K562 (cell line): ENCODE measurements at regions not wholly inside any gene's neighbourhood (a gene's known extent, or its start where the extent isn't known, plus 50 kb on each side); places are given as distances from the start of the nearest gene placed in this dataset.

ENCODE experiments used
- ATAC-seq: fragments of 200-7000 bp; cut with Tn5 transposase; 3 replicates; pipeline ENCODE4 v1.9.1; 2020; ENCODE audit warnings: moderate library complexity
- BruUV-seq: library from RNA; stranded (reverse); fragments of 400-500 nt; replicated peaks from 2 replicates; lab custom pipeline; 2021; lab: Mats Ljungman, UMichigan
- CTCF ChIA-PET: fragments of 300-600 bp; formaldehyde crosslinking; extraction: SDS; loops from one replicate; lab custom pipeline; 2021; ENCODE audit warnings: low intra/inter-chr PET ratio; lab: Yijun Ruan, JAX
- POLR2A ChIA-PET: fragments of 300-600, 350-650 bp; sonication (Branson Sonifier 250); formaldehyde crosslinking; extraction: SDS; loops from one replicate; lab custom pipeline; 2021; ENCODE audit warnings: antibody characterized with exemption, inconsistent platforms; lab: Yijun Ruan, JAX
- DNase-seq, 4 experiments: peaks; one replicate each; pipeline versions ENCODE4 v3.0.0 to v3.0.0-alpha.2; 2011 to 2018; ENCODE audit warnings: low spot score in 3 of 4, mixed read lengths in 3 of 4; ENCODE audit errors: extremely low read depth in 1 of 4
- FAIRE-seq: peaks from 2 replicates; lab custom pipeline; 2011; peaks lifted over from hg19 to GRCh38; lab: Jason Lieb, UNC
- H2AFZ ChIP-seq: 2 replicates; pipeline ENCODE4 v1.6.0; 2011; ENCODE audit warnings: low read depth, low read length, control low read depth, inconsistent platforms
- H3K27ac ChIP-seq: fragments of 200-600 bp; 3 replicates; pipeline ENCODE4 v1.8.0; 2011; ENCODE audit warnings: low read depth, mild to moderate bottlenecking, control low read depth, inconsistent platforms, low read length, moderate library complexity, mixed read lengths; ENCODE audit errors: extremely low read depth
- H3K27me3 ChIP-seq, 2 experiments: fragments of 300-600 bp in 1 of 2; 2 replicates in 1 of 2; 3 replicates in 1 of 2; pipeline versions ENCODE4 v1.6.0 to v1.8.0; 2011; ENCODE audit warnings: inconsistent platforms in 2 of 2, low read length in 2 of 2, mild to moderate bottlenecking in 1 of 2, mixed read lengths in 1 of 2, moderate library complexity in 1 of 2; ENCODE audit not compliant: control insufficient read depth in 2 of 2, insufficient read depth in 2 of 2
- H3K36me3 ChIP-seq: fragments of 300-600 bp; 3 replicates; pipeline ENCODE4 v1.8.0; 2011; ENCODE audit warnings: mild to moderate bottlenecking, low read length, inconsistent platforms; ENCODE audit not compliant: control insufficient read depth, insufficient read depth
- H3K4me1 ChIP-seq, 2 experiments: fragments of 200-600 bp in 1 of 2; replicated peaks in 1 of 2; 2 replicates in 1 of 2; 3 replicates in 1 of 2; pipeline versions ENCODE4 v1.5.1 to v1.8.0; 2011; ENCODE audit warnings: inconsistent platforms in 2 of 2, low read length in 2 of 2, mild to moderate bottlenecking in 1 of 2, mixed read lengths in 1 of 2, moderate library complexity in 1 of 2; ENCODE audit not compliant: control insufficient read depth in 2 of 2, insufficient read depth in 2 of 2
- H3K4me2 ChIP-seq: 2 replicates; pipeline ENCODE4 v1.6.1; 2011; ENCODE audit warnings: low read length, control low read depth, inconsistent platforms, mixed read lengths; ENCODE audit not compliant: insufficient read depth
- H3K4me3 ChIP-seq: fragments of 200-600 bp; sonication (generic), shearing (Covaris generic); 2 replicates; pipeline ENCODE4 v1.5.1; 2016; ENCODE audit warnings: control low read depth, inconsistent platforms
- H3K79me2 ChIP-seq: fragments of 200-600 bp; 3 replicates; pipeline ENCODE4 v1.8.0; 2011; ENCODE audit warnings: low read length, inconsistent platforms; ENCODE audit not compliant: control insufficient read depth, insufficient read depth
- H3K9ac ChIP-seq, 2 experiments: 2 replicates each; pipeline versions ENCODE4 v1.6.0 to v1.6.1; 2011; ENCODE audit warnings: low read depth in 2 of 2, low read length in 2 of 2, control low read depth in 1 of 2, inconsistent platforms in 1 of 2, mild to moderate bottlenecking in 1 of 2, mixed read lengths in 1 of 2; ENCODE audit not compliant: insufficient read depth in 1 of 2
- H3K9me1 ChIP-seq: one replicate; pipeline ENCODE4 v1.6.0; 2011; ENCODE audit warnings: inconsistent platforms, mild to moderate bottlenecking, low read length, moderate library complexity; ENCODE audit not compliant: control insufficient read depth, insufficient read depth
- H3K9me3 ChIP-seq: replicated peaks from 2 replicates; pipeline ENCODE4 v1.5.1; 2011; ENCODE audit warnings: low read depth, low read length, inconsistent platforms; ENCODE audit not compliant: control insufficient read depth, insufficient read depth
- H4K20me1 ChIP-seq: replicated peaks from 2 replicates; pipeline ENCODE4 v1.6.1; 2011; ENCODE audit warnings: low read length, inconsistent platforms, mixed read lengths; ENCODE audit not compliant: control insufficient read depth, insufficient read depth
- BRCA1 ChIP-seq, 2 experiments: fragments of 450-650 bp in 1 of 2; sonication (generic) in 1 of 2; formaldehyde crosslinking in 1 of 2; IDR thresholded peaks; 2 replicates each; pipeline versions ENCODE4 v1.5.0 to v1.6.1; 2017 to 2020; ENCODE audit warnings: mild to moderate bottlenecking in 1 of 2, missing genetic modification reagents in 1 of 2
- ERF ChIP-seq: fragments of 450-650 bp; formaldehyde crosslinking; IDR thresholded peaks from 2 replicates; pipeline ENCODE4 v1.4.0; 2020; ENCODE audit warnings: mild to moderate bottlenecking, mixed read lengths
- EZH2 ChIP-seq: IDR thresholded peaks from 2 replicates; pipeline ENCODE4 v1.6.1; 2012; ENCODE audit warnings: low read depth, mild to moderate bottlenecking, inconsistent platforms, low read length, borderline replicate concordance
- MAFK ChIP-seq: IDR thresholded peaks from 2 replicates; pipeline ENCODE4 v1.6.1; 2011; ENCODE audit warnings: low read length, improper control_type of control experiment
- MECOM ChIP-seq: fragments of 250-450 bp; sonication (Bioruptor Pico); IDR thresholded peaks from 2 replicates; pipeline ENCODE4 v1.8.0; 2022; ENCODE audit warnings: inconsistent platforms
- RERE ChIP-seq: sonication (generic); formaldehyde crosslinking; IDR thresholded peaks from 2 replicates; pipeline ENCODE4 v1.8.0; 2023; ENCODE audit warnings: missing genetic modification reagents, mild to moderate bottlenecking, borderline replicate concordance
- SMAD1 ChIP-seq: fragments of 150-350 bp; IDR thresholded peaks from 2 replicates; pipeline ENCODE4 v1.6.1; 2014; ENCODE audit warnings: low read length, low read depth; ENCODE audit not compliant: partially characterized antibody
- SMARCC2 ChIP-seq: fragments of 450-650 bp; IDR thresholded peaks from 2 replicates; pipeline ENCODE4 v1.6.1; 2017; ENCODE audit warnings: antibody characterized with exemption, moderate library complexity, mild to moderate bottlenecking, low read depth
- ZNF76 ChIP-seq: fragments of 250-450 bp; sonication (Bioruptor Pico); IDR thresholded peaks from 2 replicates; pipeline ENCODE4 v1.4.0; 2020; ENCODE audit warnings: mild to moderate bottlenecking, moderate library complexity, borderline replicate concordance
- WGBS: fragments of 100-300 bp; shearing (Covaris generic); methylation state at CpG from one replicate; pipeline ENCODE4 v1.1.6; 2016; ENCODE audit warnings: low coverage, mixed read lengths; ENCODE audit not compliant: insufficient coverage; ENCODE audit errors: missing lambda C conversion rate; 5-methylcytosine and 5-hydroxymethylcytosine counted together
- in situ Hi-C: fragments of 300-500 bp; cut with MboI; formaldehyde crosslinking; loops from 4 replicates; pipeline ENCODE4 v1.15.0; 2018; ENCODE audit warnings: inconsistent platforms, mixed read lengths
- intact Hi-C: fragments of 100-400 bp; cut with micrococcal nuclease; formaldehyde crosslinking; loops from 2 replicates; pipeline ENCODE4 v1.14.2; 2022
- TF ChIP-seq, protein P1 (sequence below), 2 experiments: fragments of 250-450 bp in 1 of 2; fragments of 450-650 bp in 1 of 2; sonication (Bioruptor Pico) in 1 of 2; IDR thresholded peaks; 2 replicates each; pipeline versions ENCODE4 v1.6.1 to v1.8.0; 2016 to 2021; ENCODE audit warnings: mild to moderate bottlenecking in 2 of 2, moderate library complexity in 2 of 2, missing compliant biosample characterization in 1 of 2, missing genetic modification characterization in 1 of 2

GRCh38 chr18:10314066-10314465 is 140.4 kb upstream of the APCDD1 start:
- H3K79me2 ChIP-seq, result no peaks in the 10 kb centered on the region
- H3K4me3 ChIP-seq, result no peak overlapping the region
- H3K27me3 ChIP-seq, result peaks cover 7 to 14% of the 10 kb centered on the region in 2 experiments; a peak in 3 of 5 replicates
- CTCF ChIA-PET, result no interaction called here
- H3K9ac ChIP-seq, result no peak overlapping the region
- WGBS, result 6% methylated on average over 5 of the region's 5 CpGs
- in situ Hi-C loops, result no loop called here
- H3K4me1 ChIP-seq, result no peaks in the 10 kb centered on the region
- no peak overlapping the region for H3K4me2 ChIP-seq
- no peak for TF ChIP-seq MECOM
- TF ChIP-seq ERF (CRISPR knock-in tag), result no peak
- TF ChIP-seq, protein P1, sequence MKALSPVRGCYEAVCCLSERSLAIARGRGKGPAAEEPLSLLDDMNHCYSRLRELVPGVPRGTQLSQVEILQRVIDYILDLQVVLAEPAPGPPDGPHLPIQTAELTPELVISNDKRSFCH (CRISPR knock-in tag; IDR thresholded peaks at IDR 0.05), result no peak
- TF ChIP-seq, protein P1 (tag; IDR thresholded peaks at IDR 0.05), result no peak
- no peak for TF ChIP-seq MAFK
- TF ChIP-seq ZNF76 (CRISPR knock-in tag), result no peak
- TF ChIP-seq RERE (CRISPR knock-in tag), result no peak
- no peak for TF ChIP-seq BRCA1 (IDR thresholded peaks at IDR 0.05)
- no peak for TF ChIP-seq BRCA1 (CRISPR knock-in tag; IDR thresholded peaks at IDR 0.05)
- TF ChIP-seq EZH2, result no peak
- no peak for TF ChIP-seq SMARCC2
- no peak for TF ChIP-seq SMAD1
- DNase-seq (no peak), FAIRE-seq (no peak), ATAC-seq (no peak)
- intact Hi-C loops, result no loop called here
- no peaks in the 10 kb centered on the region for H3K9me3 ChIP-seq
- no peaks in the 10 kb centered on the region; the same call in 1 of the 2 replicates for H4K20me1 ChIP-seq
- BruUV-seq, result no TSS peak
- H3K36me3 ChIP-seq, result no peaks in the 10 kb centered on the region
- no peaks in the 10 kb centered on the region for H3K9me1 ChIP-seq
- H3K27ac ChIP-seq, result no peak overlapping the region
- POLR2A ChIA-PET, result no interaction called here
- H2AFZ ChIP-seq, result no peak overlapping the region
